ENCODE measurements at regions not wholly inside any gene's neighbourhood (a gene's known extent, or its start where the extent isn't known, plus 50 kb on each side); places are given as distances from the start of the nearest gene placed in this dataset.
"Not testable (repeated sequence)": the region's sequence is repeated elsewhere in the genome, so short reads cannot be mapped to it uniquely, and the experiment has no call there.

- DNase-seq = no peak
These were observed 174.8 kb downstream of the POLR2M start for GRCh38 chr15:57881361-57881760.

DNA sequence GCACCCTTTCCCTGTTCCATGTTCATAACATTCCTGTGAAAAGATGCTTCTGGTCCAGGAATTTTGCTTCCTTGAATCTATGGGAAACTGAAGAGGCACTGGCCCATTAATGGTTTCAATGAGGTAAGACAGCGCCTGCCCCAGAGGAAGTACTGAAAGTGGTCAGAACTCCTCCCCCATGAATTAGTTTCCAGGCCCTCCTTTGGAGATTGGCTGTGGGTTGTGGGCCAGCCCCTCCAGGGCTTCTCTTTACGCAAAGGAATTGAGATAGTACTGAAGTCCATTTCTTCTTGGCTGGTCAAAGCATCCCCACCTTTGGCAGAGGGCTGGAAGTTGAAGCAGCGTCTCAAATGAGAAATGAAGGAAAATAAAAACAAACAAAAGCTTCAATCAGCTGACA lies 175.5 kb downstream of the POLR2M start:
- DNase-seq = no peak

- peak; percentile 36 for DNase-seq
These were observed 177.2 kb downstream of the POLR2M start for GRCh38 chr15:57883701-57884100.

DNA sequence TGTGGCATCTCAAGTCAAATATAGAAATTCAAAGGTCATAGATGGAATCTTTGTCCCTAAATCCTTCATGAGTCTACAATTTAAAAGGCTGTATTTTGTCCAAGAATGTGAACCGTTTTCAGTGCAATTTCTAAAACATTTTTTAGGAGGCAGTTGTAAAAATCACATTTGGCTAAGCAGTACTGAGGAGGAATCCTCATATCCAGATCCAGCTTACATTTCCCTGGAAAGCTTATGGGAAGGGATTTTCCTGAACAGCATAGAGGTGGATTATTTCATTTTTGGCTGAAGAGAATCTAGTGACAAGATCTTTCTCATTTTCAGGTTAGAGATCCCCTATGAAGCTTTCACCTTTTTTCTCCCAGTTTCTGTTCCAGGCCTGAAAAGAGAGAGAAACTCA lies 178.4 kb downstream of the POLR2M start:
- no peak for DNase-seq

GRCh38 chr15:57885435-57885834 lies 178.9 kb downstream of the POLR2M start:
- no peak for DNase-seq

DNA sequence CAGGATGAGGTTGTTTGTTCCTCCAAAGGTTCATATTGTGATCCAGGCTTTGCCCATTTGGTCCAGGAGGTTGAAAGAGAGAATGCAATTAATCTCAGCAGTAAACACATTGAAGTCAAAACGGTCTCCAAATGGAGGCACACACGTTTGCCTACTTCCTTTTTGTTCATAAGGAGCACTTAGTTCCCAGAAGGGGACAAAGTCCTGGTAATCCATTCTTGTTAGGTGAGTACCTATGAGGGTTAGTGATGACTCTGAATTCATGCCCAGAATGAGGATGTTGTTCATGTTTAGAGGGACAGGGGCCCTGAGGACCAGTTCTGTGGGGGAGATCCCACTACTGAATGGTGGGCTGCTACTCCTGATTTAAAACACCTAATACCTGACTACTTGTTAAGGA lies 177.7 kb downstream of the ALDH1A2 start:
- no peak for DNase-seq

- DNase-seq = no peak
These were observed 175.2 kb downstream of the ALDH1A2 start for GRCh38 chr15:57890351-57890750.

- DNase-seq = no peak
These were observed 174.6 kb downstream of the ALDH1A2 start for GRCh38 chr15:57890878-57891277.

GRCh38 chr15:57892181-57892580 lies 173.3 kb downstream of the ALDH1A2 start:
- DNase-seq = no peak

DNA sequence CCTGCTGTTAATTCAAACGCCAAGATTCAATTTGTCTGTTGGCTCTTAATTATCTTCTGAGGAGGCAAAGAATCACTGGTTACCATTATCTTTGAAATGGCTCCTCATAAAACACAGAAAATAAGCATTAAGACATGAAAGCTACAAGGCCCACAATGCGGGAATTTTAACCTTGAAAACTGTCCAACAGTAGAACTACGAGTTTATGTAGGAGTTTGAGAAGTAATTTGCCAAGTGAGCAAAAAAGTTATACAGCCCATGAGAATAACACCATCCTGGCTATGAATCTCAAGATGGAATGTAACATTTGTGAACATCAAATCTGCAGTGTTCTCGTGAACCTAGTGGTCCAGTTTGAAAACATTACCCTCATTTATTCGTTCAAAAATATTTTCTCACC lies 172.5 kb downstream of the ALDH1A2 start:
- DNase-seq = no peak

DNA sequence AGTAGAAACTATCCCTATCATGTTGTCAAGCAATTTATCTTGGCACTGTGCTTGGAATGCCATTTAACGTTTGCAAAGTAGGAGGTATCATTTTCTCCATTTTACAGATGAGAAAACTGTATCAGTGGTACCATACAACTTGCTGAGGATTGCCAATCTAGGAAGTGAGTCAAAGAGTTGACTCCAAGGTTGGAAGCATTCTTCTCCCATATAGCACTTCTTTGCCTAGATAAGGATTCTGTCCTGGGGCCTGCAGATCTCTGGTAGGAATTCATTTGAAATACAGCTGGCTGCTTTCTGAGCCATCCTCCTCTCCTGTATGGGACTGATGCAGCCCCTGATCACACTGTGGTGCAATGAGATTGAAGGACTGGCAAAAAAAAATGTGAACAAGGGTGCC lies 170.2 kb downstream of the ALDH1A2 start:
- no peak for DNase-seq

- DNase-seq = no peak
These were observed 169.4 kb downstream of the ALDH1A2 start for GRCh38 chr15:57896114-57896513.

DNA sequence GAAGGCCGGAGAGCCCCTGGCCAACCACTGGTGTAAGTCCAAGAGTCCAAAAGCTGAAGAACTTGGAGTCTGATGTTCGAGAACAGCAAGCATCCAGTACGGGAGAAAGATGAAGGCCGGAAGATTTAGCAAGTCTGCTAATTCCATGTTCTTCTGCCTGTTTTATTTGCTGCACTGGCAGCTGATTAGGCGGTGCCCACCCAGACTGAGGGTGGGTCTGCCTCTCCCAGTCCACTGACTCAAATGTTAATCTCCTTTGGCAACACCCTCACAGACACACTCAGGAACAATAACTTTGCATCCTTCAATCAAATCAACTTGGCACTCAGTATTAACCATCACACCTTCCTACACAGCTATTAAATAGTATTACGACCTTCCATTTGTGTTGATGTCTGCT lies 168.6 kb downstream of the ALDH1A2 start:
- not testable (repeated sequence) for DNase-seq

GRCh38 chr15:57897870-57898269 lies 167.6 kb downstream of the ALDH1A2 start:
- DNase-seq = no peak

GRCh38 chr15:57902155-57902554 lies 163.4 kb downstream of the ALDH1A2 start:
- no peak for DNase-seq

Measured in right hindlimb (tissue), 1 donor.